Fibroblast of lung (primary cell): ENCODE measurements at regions not wholly inside any gene's neighbourhood (a gene's known extent, or its start where the extent isn't known, plus 50 kb on each side); places are given as distances from the start of the nearest gene placed in this dataset.
"Not testable (repeated sequence)": the region's sequence is repeated elsewhere in the genome, so short reads cannot be mapped to it uniquely, and the experiment has no call there.

Source experiments
- CTCF ChIP-seq, 2 donors: IDR thresholded peaks in 1 of 2; conservative IDR thresholded peaks in 1 of 2; 1 replicate in 1 of 2; 2 replicates in 1 of 2; pipeline ENCODE4 v1.5.1; 2011 to 2012; ENCODE audit warnings: low read length in 2 of 2, control low read depth in 1 of 2, inconsistent platforms in 1 of 2, low read depth in 1 of 2, mild to moderate bottlenecking in 1 of 2
- EZH2 ChIP-seq: IDR thresholded peaks from 2 replicates; pipeline ENCODE4 v1.5.1; 2012; ENCODE audit warnings: low read length, control low read depth, mild to moderate bottlenecking; ENCODE audit errors: missing control alignments

- TF ChIP-seq CTCF (conservative IDR thresholded peaks at IDR 0.05 in 1 of 2, IDR thresholded peaks at IDR 0.05 in 1 of 2; ENCODE audit: low read depth in 1 of 2, low read length in 2 of 2); EZH2: not testable (repeated sequence)
These were observed 56.6 kb upstream of the POMZP3 start for GRCh38 chr7:76683631-76684030.
